ENCODE measurements at regions not wholly inside any gene's neighbourhood (a gene's known extent, or its start where the extent isn't known, plus 50 kb on each side); places are given as distances from the start of the nearest gene placed in this dataset.
"Not testable (repeated sequence)": the region's sequence is repeated elsewhere in the genome, so short reads cannot be mapped to it uniquely, and the experiment has no call there.

GRCh38 chr20:29533566-29534177 lies 1723.8 kb upstream of the DEFB115 start:
- DNase-seq = not testable (repeated sequence)

GRCh38 chr20:29566901-29567635 lies 1690.4 kb upstream of the DEFB115 start:
- not testable (repeated sequence) for DNase-seq

DNA sequence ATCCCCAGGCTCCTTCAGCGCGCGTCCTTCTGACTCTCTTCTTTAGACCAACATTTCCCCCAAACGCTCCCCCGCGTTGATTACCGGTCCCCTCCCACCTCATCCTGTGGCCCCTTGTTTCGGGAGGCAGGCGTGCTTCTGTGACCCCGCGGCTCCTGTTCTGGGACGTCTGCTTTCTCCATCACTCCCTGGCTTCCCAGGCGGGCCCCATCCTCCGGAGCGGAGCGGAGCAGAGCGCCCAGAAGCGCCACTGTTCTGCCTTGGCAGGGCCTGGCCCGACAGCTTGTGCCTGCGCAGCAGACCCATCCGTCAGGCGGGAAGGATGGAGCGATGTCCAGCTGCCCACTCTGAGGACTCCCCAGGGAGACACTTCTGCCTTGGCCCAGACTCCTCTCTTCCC lies 1689.8 kb upstream of the DEFB115 start:
- not testable (repeated sequence) for DNase-seq

GRCh38 chr20:29570126-29570525 lies 1687.3 kb upstream of the DEFB115 start:
- DNase-seq = not testable (repeated sequence)

DNA sequence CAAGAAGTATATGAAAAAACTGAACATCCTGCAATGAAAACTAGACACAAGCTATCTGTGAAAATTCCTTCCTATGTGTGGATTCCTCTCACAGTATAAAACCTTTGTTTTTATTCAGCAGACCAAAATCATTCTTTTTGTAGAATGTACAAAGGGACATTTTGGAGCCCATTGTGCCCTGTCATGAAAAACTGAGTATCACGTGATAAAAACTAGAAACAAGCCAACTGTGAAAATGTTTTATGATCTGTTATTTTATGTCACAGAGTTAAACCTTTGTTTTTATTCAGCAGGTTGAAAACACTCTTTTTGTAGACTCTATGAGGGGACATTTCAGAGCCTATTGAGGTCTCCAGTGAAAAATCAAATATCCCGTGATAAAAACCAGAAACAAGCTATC lies 1667.9 kb upstream of the DEFB115 start:
- not testable (repeated sequence) for DNase-seq

GRCh38 chr20:29604163-29604562 lies 1653.3 kb upstream of the DEFB115 start:
- DNase-seq = not testable (repeated sequence)

GRCh38 chr20:29606171-29606570 lies 1651.3 kb upstream of the DEFB115 start:
- DNase-seq = not testable (repeated sequence)

DNA sequence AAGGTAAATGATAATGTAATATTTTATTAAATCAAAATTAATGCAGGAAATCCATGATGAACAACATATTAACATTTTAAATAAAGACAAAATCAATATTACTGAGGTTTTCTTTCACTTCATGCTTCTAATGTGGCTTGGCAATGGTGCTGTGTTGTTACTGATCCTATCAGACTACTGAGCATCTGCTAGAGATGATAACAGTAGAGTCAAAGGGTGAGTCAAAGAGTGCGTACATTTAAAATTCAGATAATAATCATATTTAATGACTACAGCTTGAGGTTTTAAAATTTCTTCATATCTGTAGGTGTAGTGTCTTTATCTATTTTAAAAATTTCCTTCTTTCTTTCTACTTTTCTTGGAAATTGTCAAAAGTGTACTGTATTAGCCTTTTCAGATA lies 1628.1 kb upstream of the DEFB115 start:
- not testable (repeated sequence) for DNase-seq
